GM12872 (cell line): ENCODE measurements at regions not wholly inside any gene's neighbourhood (a gene's known extent, or its start where the extent isn't known, plus 50 kb on each side); places are given as distances from the start of the nearest gene placed in this dataset.

Experiments
- TF ChIP-seq, protein P1 (sequence below): IDR thresholded peaks from 3 replicates; pipeline ENCODE4 v1.5.1; 2011; ENCODE audit warnings: low read depth, mild to moderate bottlenecking, low read length, moderate library complexity; ENCODE audit not compliant: insufficient read depth

DNA sequence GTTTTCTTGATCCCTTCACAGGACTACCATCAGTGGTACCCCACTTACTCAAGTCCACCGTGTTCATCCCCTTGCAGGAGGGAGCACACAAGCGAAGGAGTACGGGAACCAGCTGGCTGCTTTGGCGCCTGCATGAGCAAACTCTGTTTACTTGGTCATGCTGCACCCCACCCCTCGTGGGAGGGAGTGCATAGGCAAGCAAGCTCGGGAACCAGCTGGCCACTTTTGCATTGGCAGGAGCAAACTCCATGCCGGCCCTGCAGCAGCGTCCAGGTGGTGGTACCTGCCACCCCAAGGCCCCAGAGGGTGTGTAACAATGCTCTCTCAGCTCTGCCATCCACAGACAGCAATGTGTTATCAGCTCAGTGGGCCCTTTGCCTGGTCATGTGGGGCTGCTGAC lies 737.8 kb downstream of the FAM181B start:
- TF ChIP-seq, protein P1, sequence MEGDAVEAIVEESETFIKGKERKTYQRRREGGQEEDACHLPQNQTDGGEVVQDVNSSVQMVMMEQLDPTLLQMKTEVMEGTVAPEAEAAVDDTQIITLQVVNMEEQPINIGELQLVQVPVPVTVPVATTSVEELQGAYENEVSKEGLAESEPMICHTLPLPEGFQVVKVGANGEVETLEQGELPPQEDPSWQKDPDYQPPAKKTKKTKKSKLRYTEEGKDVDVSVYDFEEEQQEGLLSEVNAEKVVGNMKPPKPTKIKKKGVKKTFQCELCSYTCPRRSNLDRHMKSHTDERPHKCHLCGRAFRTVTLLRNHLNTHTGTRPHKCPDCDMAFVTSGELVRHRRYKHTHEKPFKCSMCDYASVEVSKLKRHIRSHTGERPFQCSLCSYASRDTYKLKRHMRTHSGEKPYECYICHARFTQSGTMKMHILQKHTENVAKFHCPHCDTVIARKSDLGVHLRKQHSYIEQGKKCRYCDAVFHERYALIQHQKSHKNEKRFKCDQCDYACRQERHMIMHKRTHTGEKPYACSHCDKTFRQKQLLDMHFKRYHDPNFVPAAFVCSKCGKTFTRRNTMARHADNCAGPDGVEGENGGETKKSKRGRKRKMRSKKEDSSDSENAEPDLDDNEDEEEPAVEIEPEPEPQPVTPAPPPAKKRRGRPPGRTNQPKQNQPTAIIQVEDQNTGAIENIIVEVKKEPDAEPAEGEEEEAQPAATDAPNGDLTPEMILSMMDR = no peak

DNA sequence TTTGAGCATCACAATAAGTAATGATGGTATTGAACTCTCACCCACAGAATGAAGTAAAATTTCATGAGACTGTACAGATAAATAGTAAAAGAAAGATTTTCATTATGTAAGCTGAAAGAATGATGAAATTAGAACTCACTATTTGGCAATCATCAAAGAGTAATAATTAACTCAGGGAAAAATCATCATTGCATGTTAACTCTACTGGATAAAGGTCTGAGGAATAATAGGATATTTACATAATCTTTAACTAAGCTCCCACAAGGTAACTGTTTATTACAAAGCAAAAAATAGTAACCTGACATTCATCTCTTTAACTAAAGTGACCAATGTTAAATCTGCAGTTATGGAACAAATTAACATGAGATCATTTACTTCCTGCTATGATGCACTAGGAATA lies 739.9 kb downstream of the FAM181B start:
- TF ChIP-seq, protein P1 = no peak

DNA sequence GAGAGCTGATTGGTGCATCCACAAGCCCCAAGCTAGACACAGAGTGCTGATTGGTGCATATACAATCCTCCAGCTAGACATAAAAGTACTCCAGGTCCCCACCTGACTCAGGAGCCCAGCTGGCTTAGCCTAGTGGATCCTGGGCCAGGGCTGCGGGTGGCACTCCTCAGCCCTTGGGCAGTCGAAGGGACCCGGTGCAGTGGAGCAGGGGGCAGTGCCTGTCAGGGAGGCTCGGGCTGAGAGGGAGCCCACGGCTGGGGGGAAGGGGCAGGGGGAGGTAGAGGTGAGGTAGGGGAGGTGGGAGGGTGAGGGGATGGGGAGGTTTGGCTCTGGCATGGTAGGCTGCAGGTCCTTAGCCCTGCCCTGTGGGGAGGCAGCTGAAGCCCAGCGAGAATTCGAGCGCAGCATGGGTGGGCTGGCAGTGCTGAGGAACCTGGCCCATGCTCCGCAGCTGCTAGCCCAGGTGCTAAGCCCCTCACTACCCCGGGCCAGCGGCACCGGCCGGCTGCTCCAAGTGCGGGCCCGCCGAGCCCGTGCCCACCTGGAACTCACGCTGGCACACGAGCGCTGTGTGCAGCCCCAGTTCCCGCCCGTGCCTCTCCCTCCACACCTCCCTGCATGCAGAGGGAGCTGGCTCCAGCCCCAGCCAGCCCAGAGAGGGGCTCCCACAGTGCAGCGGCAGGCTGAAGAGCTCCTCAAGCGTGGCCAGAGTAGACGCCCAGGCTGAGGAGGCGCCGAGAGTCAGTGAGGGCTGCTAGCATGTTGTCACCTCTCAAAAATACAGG lies 742.8 kb downstream of the FAM181B start:
- TF ChIP-seq, protein P1 = no peak

DNA sequence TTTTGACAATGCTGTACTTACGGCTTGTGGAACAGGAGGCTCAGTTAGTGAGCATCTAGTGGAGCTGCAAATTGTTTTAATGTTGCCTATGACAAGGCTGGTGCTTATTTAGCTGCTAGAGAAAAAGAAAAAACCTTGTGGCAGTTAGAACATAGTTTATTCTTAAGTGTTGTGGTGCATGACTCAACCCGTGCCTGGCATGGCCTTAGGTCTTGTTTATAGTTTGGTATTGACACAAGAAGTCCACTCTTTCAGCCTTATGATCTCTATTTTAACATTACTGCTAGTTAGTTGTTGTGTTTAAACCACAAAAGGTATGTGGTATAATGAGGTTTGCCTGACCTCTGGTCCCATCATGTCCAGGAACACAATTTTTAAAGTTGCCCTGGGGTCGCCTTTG lies 744.6 kb downstream of the FAM181B start:
- TF ChIP-seq, protein P1 = no peak

GRCh38 chr11:81987829-81988472 lies 745.7 kb downstream of the FAM181B start:
- TF ChIP-seq, protein P1 = no peak

GRCh38 chr11:81986556-81987161 lies 747.0 kb downstream of the FAM181B start:
- TF ChIP-seq, protein P1 = no peak

DNA sequence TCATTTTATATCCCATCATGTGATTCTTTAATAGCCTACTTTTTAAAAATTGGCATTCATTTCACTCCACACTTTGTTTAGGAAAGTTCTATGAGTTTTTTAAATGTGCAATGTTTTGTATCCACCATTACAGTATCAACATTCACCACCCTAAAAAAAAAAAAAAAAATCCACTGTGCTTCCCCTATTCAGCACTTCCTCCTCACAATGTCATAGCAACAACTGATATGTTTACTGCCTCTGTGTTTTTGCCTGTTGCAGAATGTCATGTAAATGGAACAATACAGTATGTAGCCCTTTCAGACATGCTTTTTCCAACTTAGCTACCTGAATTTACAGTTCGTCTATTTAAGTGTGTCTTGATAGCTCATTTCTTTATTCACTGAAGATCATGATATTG lies 754.2 kb downstream of the FAM181B start:
- TF ChIP-seq, protein P1 = no peak
